Lower leg skin (tissue), 3 donors: ENCODE measurements at regions not wholly inside any gene's neighbourhood (a gene's known extent, or its start where the extent isn't known, plus 50 kb on each side); places are given as distances from the start of the nearest gene placed in this dataset.

Experiments
- POLR2A ChIP-seq, 2 donors: fragments of 450-650 bp; IDR thresholded peaks; one replicate each; pipeline ENCODE4 v1.6.1; 2016 to 2017; ENCODE audit warnings: antibody characterized with exemption in 2 of 2, mild to moderate bottlenecking in 1 of 2, moderate library complexity in 1 of 2
- TF ChIP-seq, protein P1 (sequence below), 3 donors: fragments of 450-650 bp; IDR thresholded peaks; one replicate each; pipeline ENCODE4 v1.5.1; 2016; ENCODE audit warnings: antibody characterized with exemption in 3 of 3, mild to moderate bottlenecking in 3 of 3, moderate library complexity in 2 of 3

DNA sequence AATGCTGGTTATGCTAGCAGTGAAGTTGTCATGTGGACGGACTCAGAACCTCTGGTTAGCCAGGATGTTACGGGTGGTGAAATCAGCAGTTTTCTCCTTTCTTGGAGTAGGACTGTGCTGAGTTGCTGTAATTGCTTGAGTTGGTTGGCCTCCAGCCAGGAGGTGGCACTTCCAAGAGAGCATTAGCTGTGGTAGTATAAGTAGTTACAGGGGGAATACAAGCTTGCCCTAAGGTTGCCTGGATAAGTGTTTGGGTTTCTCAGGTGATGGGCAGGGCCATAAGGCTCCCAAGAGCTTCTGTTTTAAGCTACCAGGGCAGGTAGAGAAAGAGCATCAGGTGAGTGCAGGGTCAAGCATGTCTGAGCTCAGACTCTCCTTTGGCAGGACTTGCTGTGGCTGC lies 103.0 kb downstream of the ZNF518B start:
- TF ChIP-seq, protein P1, sequence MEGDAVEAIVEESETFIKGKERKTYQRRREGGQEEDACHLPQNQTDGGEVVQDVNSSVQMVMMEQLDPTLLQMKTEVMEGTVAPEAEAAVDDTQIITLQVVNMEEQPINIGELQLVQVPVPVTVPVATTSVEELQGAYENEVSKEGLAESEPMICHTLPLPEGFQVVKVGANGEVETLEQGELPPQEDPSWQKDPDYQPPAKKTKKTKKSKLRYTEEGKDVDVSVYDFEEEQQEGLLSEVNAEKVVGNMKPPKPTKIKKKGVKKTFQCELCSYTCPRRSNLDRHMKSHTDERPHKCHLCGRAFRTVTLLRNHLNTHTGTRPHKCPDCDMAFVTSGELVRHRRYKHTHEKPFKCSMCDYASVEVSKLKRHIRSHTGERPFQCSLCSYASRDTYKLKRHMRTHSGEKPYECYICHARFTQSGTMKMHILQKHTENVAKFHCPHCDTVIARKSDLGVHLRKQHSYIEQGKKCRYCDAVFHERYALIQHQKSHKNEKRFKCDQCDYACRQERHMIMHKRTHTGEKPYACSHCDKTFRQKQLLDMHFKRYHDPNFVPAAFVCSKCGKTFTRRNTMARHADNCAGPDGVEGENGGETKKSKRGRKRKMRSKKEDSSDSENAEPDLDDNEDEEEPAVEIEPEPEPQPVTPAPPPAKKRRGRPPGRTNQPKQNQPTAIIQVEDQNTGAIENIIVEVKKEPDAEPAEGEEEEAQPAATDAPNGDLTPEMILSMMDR (IDR thresholded peaks at IDR 0.05): no peak
- no peak for TF ChIP-seq POLR2A (IDR thresholded peaks at IDR 0.05)
